ENCODE measurements at regions not wholly inside any gene's neighbourhood (a gene's known extent, or its start where the extent isn't known, plus 50 kb on each side); places are given as distances from the start of the nearest gene placed in this dataset.
A peak's percentile ranks its signal among the peaks of the same experiment; 100 is the strongest.

DNA sequence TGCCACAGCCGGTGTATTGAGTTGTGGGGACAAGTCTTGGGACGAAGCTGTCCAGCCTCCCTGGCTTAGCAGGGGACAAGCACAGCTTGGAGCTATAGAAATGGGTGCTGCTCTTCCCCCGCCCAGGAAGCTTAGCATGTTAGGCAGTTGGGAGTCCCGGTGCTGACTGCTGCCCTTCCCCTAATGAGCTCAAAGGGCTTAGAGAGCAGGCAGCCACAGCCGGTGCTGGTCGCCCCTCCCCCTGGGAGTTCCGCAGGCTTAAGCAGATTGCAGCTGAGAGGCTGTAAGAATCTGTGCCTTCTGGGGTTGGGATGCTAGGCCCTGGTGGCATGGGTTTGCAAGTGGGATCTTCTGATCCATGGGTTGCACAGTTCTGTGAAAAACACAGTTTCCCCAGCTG is 237.3 kb downstream of the DCDC2C start:
- DNase-seq, result no peak
- Histone ChIP-seq H3K4me1 (no peaks in the 10 kb centered on the region), H3K4me3 (no peak overlapping the region), H3K9me3 (no peaks in the 10 kb centered on the region), H3K27me3 (no peaks in the 10 kb centered on the region), H3K36me3 (ENCODE audit: low read depth, missing control alignments) (no peaks in the 10 kb centered on the region), H3K27ac (no peak overlapping the region)
- TF ChIP-seq, protein P1, sequence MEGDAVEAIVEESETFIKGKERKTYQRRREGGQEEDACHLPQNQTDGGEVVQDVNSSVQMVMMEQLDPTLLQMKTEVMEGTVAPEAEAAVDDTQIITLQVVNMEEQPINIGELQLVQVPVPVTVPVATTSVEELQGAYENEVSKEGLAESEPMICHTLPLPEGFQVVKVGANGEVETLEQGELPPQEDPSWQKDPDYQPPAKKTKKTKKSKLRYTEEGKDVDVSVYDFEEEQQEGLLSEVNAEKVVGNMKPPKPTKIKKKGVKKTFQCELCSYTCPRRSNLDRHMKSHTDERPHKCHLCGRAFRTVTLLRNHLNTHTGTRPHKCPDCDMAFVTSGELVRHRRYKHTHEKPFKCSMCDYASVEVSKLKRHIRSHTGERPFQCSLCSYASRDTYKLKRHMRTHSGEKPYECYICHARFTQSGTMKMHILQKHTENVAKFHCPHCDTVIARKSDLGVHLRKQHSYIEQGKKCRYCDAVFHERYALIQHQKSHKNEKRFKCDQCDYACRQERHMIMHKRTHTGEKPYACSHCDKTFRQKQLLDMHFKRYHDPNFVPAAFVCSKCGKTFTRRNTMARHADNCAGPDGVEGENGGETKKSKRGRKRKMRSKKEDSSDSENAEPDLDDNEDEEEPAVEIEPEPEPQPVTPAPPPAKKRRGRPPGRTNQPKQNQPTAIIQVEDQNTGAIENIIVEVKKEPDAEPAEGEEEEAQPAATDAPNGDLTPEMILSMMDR (IDR thresholded peaks at IDR 0.05), result no peak
- TF ChIP-seq POLR2A (IDR thresholded peaks at IDR 0.05), result no peak
- 53% methylated on average over 4 of the region's 7 CpGs; no CpG with 5 or more reads in 1 of the 2 donors for WGBS, 2 donors
- intact Hi-C loops (cut with DNase I; ENCODE audit: low total_unique reads), result no loop called here

DNA sequence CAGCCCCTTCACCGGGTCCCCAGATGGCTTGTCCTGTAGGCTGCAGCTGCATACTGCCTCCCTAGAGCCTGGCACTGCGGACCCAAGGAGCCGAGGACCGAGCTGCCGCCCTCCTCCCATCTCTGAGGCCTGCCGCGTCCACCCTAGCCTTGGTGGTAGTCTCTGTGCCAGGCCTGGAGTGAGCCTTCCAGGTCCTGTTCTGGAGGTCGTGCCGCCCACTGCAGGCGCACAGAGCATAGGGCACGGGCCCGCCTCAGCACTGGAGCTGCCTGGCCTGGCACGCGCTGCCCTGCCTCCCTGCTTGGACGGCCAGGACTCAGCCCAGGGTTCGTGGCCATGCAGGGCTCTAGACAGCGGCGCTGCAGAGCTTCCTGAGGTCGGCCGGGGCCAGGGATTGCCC is 239.5 kb downstream of the DCDC2C start:
- DNase-seq, result no peak
- peak overlapping the region in 1 of 2 donors; percentile 13 for H3K4me3 ChIP-seq
- H3K4me1 ChIP-seq, result no peaks in the 10 kb centered on the region
- TF ChIP-seq POLR2A (IDR thresholded peaks at IDR 0.05), result no peak
- TF ChIP-seq, protein P1 (IDR thresholded peaks at IDR 0.05), result no peak
- no peaks in the 10 kb centered on the region for H3K27me3 ChIP-seq
- WGBS, 2 donors, result 59 to 85% methylated on average over 4 to 18 of the region's 20 CpGs
- no peaks in the 10 kb centered on the region for H3K9me3 ChIP-seq
- no peak overlapping the region for H3K27ac ChIP-seq
- intact Hi-C loops (cut with DNase I; ENCODE audit: low total_unique reads), result no loop called here
- no peaks in the 10 kb centered on the region for H3K36me3 ChIP-seq (ENCODE audit: low read depth, missing control alignments)

DNA sequence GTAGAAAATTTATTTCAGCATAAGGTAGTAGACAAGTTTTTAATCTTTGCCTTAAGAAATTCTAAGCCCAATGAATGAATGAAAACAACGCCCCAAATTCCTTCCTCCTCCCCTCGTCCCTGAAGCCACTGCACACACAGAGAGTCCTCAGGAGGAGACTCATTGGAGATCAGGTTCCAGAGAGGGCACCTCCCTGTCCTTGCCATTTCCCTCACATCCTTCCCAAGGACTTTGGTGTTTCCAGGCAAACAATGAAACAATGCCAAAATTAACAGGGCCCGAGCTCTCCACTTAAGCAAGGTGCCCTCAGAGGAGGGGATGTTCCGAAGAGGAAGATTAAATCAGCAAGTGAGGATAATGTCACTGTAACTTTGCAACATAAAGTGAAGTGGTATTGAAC is 240.7 kb downstream of the DCDC2C start:
- Histone ChIP-seq H3K4me1 (no peaks in the 10 kb centered on the region), H3K27me3 (no peaks in the 10 kb centered on the region), H3K4me3 (no peak overlapping the region), H3K36me3 (ENCODE audit: low read depth, missing control alignments) (no peaks in the 10 kb centered on the region), H3K27ac (no peak overlapping the region), H3K9me3 (no peaks in the 10 kb centered on the region)
- intact Hi-C loops (cut with DNase I; ENCODE audit: low total_unique reads), result no loop called here
- no peak for TF ChIP-seq POLR2A (IDR thresholded peaks at IDR 0.05)
- TF ChIP-seq, protein P1 (IDR thresholded peaks at IDR 0.05), result no peak
- 47 to 72% methylated on average over 4 of the region's 4 CpGs for WGBS, 2 donors
- DNase-seq, result no peak

DNA sequence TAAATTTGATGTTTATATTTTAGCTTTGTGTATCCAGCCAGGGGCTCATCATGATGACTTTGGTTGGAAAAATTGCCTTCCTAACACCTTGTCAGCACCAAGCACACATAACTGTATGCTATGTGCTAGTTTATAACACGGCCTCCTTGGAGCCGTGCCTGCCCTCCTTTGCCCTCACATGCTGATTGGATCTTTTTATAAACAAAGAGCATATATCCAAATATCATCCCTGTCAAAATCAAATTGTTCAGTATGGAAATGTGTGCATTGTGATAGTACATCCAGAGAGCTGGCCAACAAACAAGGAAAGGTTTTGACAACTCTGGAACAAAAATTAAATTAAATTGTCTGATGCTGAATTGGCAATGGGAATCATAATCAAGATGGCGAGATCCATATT is 241.5 kb downstream of the DCDC2C start:
- no peak overlapping the region for H3K4me3 ChIP-seq
- intact Hi-C loops (cut with DNase I; ENCODE audit: low total_unique reads), result no loop called here
- H3K27me3 ChIP-seq, result no peaks in the 10 kb centered on the region
- TF ChIP-seq POLR2A (IDR thresholded peaks at IDR 0.05), result no peak
- DNase-seq, result no peak
- 86 to 93% methylated on average over 3 of the region's 3 CpGs for WGBS, 2 donors
- H3K4me1 ChIP-seq, result no peaks in the 10 kb centered on the region
- H3K27ac ChIP-seq, result no peak overlapping the region
- H3K9me3 ChIP-seq, result no peaks in the 10 kb centered on the region
- no peaks in the 10 kb centered on the region for H3K36me3 ChIP-seq (ENCODE audit: low read depth, missing control alignments)

DNA sequence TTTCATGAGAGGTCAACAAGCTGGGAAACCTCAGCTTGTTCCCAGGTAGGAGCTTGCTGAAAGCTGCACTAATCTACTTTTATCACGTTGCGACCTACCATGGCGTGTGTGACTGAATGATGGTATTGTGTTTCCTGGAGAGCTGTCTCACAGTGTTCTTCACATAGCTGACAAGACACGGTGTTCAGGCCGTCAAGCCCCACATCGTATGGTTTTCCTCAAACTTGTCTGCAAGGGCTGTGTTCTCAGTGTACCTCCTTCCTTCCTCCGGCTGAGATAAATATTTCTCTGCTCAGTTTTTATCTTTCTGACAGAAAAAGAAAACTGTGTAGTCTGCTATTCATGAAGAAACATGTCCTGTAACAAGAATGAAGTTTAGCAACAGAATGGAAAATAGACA is 244.8 kb downstream of the DCDC2C start:
- no peaks in the 10 kb centered on the region for H3K4me1 ChIP-seq
- WGBS, 2 donors, result 27 to 54% methylated on average over 7 of the region's 7 CpGs
- H3K27ac ChIP-seq, result no peak overlapping the region
- TF ChIP-seq, protein P1 (IDR thresholded peaks at IDR 0.05), result no peak
- TF ChIP-seq POLR2A (IDR thresholded peaks at IDR 0.05), result no peak
- H3K9me3 ChIP-seq, result no peaks in the 10 kb centered on the region
- no peak for DNase-seq
- no peaks in the 10 kb centered on the region for H3K27me3 ChIP-seq
- intact Hi-C loops (cut with DNase I; ENCODE audit: low total_unique reads), result no loop called here
- no peaks in the 10 kb centered on the region for H3K36me3 ChIP-seq (ENCODE audit: low read depth, missing control alignments)
- H3K4me3 ChIP-seq, result no peak overlapping the region
